ENCODE measurements at regions not wholly inside any gene's neighbourhood (a gene's known extent, or its start where the extent isn't known, plus 50 kb on each side); places are given as distances from the start of the nearest gene placed in this dataset.

GRCh38 chr7:84304407-84304806 lies 109.8 kb upstream of the SEMA3A start:
- no peaks in the 10 kb centered on the region for H3K36me3 ChIP-seq (ENCODE audit: control insufficient read depth, insufficient read depth, low read length)
- intact Hi-C loops (cut with micrococcal nuclease; ENCODE audit: unreplicated experiment): no loop called here
- peaks cover 21% of the 10 kb centered on the region for H3K4me1 Mint-ChIP-seq (ENCODE audit: low read depth, unreplicated experiment)
- no peaks in the 10 kb centered on the region for H3K27me3 Mint-ChIP-seq (ENCODE audit: insufficient read depth, unreplicated experiment)
- no peak overlapping the region for H3K27ac Mint-ChIP-seq (ENCODE audit: unreplicated experiment)
- POLR2A ChIA-PET: no interaction called here
- no TSS peak for BruUV-seq (replicated peaks)
- no peak overlapping the region for H3K4me3 ChIP-seq (ENCODE audit: low read depth, low read length)
- peaks cover 23% of the 10 kb centered on the region for H3K4me1 ChIP-seq
- peaks cover 10% of the 10 kb centered on the region for H3K9me3 Mint-ChIP-seq (ENCODE audit: unreplicated experiment)
- H3K4me3 Mint-ChIP-seq (ENCODE audit: unreplicated experiment): no peak overlapping the region
- CTCF ChIA-PET: no interaction called here
- no peaks in the 10 kb centered on the region for H3K36me3 Mint-ChIP-seq (ENCODE audit: insufficient read depth, unreplicated experiment)
- DNase-seq: no peak
- no peak for TF ChIP-seq CTCF (IDR thresholded peaks at IDR 0.05; ENCODE audit: insufficient read depth in 1 of 2, low read depth in 1 of 2, low read length in 1 of 2, severe bottlenecking in 1 of 2, unreplicated experiment in 1 of 2)
- H3K27me3 ChIP-seq (replicated peaks; ENCODE audit: control insufficient read depth, insufficient read depth, low read length): no peaks in the 10 kb centered on the region
- H3K9me3 ChIP-seq: no peaks in the 10 kb centered on the region

- intact Hi-C loops (cut with micrococcal nuclease; ENCODE audit: unreplicated experiment): no loop called here
- Mint-ChIP-seq H3K9me3 (ENCODE audit: unreplicated experiment) (peaks cover under 1% of the 10 kb centered on the region), H3K27me3 (ENCODE audit: insufficient read depth, unreplicated experiment) (no peaks in the 10 kb centered on the region), H3K36me3 (ENCODE audit: insufficient read depth, unreplicated experiment) (no peaks in the 10 kb centered on the region), H3K4me1 (ENCODE audit: low read depth, unreplicated experiment) (peaks cover 19% of the 10 kb centered on the region), H3K27ac (ENCODE audit: unreplicated experiment) (peak overlapping the region; percentile 66), H3K4me3 (ENCODE audit: unreplicated experiment) (no peak overlapping the region)
- BruUV-seq (replicated peaks): no TSS peak
- Histone ChIP-seq H3K4me3 (ENCODE audit: low read depth, low read length) (no peak overlapping the region), H3K27me3 (replicated peaks; ENCODE audit: control insufficient read depth, insufficient read depth, low read length) (no peaks in the 10 kb centered on the region), H3K36me3 (ENCODE audit: control insufficient read depth, insufficient read depth, low read length) (no peaks in the 10 kb centered on the region), H3K4me1 (peaks cover 20% of the 10 kb centered on the region), H3K9me3 (no peaks in the 10 kb centered on the region)
- POLR2A ChIA-PET: no interaction called here
- peak; percentile 31 to 43 for DNase-seq
- no peak for TF ChIP-seq CTCF (IDR thresholded peaks at IDR 0.05; ENCODE audit: insufficient read depth in 1 of 2, low read depth in 1 of 2, low read length in 1 of 2, severe bottlenecking in 1 of 2, unreplicated experiment in 1 of 2)
- CTCF ChIA-PET: interaction anchor here (0.7 kb wide), 1 partner anchor 12 kb away, joined by 3 read pairs; no protein-coding TSS in a partner anchor
Observed at GRCh38 chr7:84302949-84303348, 108.4 kb upstream of the SEMA3A start.

GRCh38 chr7:84297616-84298015 lies 103.0 kb upstream of the SEMA3A start:
- no peak for TF ChIP-seq CTCF (IDR thresholded peaks at IDR 0.05; ENCODE audit: insufficient read depth in 1 of 2, low read depth in 1 of 2, low read length in 1 of 2, severe bottlenecking in 1 of 2, unreplicated experiment in 1 of 2)
- H3K4me1 ChIP-seq: peaks cover 5% of the 10 kb centered on the region
- Mint-ChIP-seq H3K27ac (ENCODE audit: unreplicated experiment) (no peak overlapping the region), H3K27me3 (ENCODE audit: insufficient read depth, unreplicated experiment) (no peaks in the 10 kb centered on the region), H3K9me3 (ENCODE audit: unreplicated experiment) (no peaks in the 10 kb centered on the region), H3K4me1 (ENCODE audit: low read depth, unreplicated experiment) (peaks cover 6% of the 10 kb centered on the region), H3K4me3 (ENCODE audit: unreplicated experiment) (no peak overlapping the region), H3K36me3 (ENCODE audit: insufficient read depth, unreplicated experiment) (no peaks in the 10 kb centered on the region)
- intact Hi-C loops (cut with micrococcal nuclease; ENCODE audit: unreplicated experiment): no loop called here
- ChIA-PET CTCF (no interaction called here), POLR2A (no interaction called here)
- DNase-seq: no peak
- H3K4me3 ChIP-seq (ENCODE audit: low read depth, low read length): no peak overlapping the region
- BruUV-seq (replicated peaks): no TSS peak
- H3K9me3 ChIP-seq: no peaks in the 10 kb centered on the region
- H3K27me3 ChIP-seq (replicated peaks; ENCODE audit: control insufficient read depth, insufficient read depth, low read length): no peaks in the 10 kb centered on the region
- H3K36me3 ChIP-seq (ENCODE audit: control insufficient read depth, insufficient read depth, low read length): no peaks in the 10 kb centered on the region

All from Caco-2 (cell line).